ENCODE measurements at regions not wholly inside any gene's neighbourhood (a gene's known extent, or its start where the extent isn't known, plus 50 kb on each side); places are given as distances from the start of the nearest gene placed in this dataset.
A peak's percentile ranks its signal among the peaks of the same experiment; 100 is the strongest.

DNA sequence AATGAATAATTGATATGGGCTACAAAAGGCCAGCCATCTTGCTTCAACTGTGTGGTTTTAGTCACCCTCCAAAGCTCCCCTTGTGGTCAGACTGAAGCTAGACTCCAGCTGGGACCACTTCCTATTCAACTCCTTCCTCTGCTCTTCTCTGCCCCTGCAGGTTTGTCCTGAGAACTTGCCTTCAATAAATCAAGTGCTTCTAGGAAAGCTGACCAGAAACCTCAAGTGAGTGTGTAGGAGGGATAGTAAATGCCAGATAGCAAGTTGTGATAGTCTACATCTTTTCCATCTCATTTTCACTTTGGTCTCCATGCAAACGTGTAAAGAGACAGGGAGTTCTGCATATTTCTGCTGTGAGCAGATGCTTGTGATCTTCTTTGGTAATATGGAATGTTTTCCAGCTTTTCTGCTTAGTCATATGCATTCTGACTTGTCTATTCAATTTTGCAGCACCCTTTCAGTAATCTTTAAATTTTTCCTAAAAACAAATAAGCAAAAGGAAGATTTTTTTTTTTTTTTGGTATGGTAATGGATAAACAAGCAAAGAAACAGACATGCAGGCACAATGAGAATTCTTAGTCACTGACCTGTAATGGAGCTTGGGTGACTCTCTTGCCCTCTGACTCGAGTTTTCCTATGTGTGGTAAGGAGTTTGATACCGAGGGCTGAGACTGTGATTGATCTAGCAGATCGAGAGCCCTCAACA lies 201.3 kb upstream of the BTBD3 start:
- DNase-seq = no peak

DNA sequence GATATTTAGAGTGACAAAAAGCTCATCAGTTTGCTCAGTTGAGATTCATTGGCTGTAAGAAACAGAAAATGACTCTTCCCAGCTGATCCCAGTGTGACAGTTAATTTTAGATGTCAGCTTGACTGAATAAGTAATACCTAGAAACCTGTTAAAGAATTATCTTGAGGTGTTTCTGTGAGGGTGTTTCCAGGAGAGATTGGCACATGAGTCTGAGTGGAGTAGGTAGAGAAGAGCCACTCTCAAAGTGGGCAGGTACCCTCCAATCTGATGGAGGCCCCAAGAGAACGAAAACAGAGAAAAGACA lies 200.8 kb upstream of the BTBD3 start:
- DNase-seq = no peak

DNA sequence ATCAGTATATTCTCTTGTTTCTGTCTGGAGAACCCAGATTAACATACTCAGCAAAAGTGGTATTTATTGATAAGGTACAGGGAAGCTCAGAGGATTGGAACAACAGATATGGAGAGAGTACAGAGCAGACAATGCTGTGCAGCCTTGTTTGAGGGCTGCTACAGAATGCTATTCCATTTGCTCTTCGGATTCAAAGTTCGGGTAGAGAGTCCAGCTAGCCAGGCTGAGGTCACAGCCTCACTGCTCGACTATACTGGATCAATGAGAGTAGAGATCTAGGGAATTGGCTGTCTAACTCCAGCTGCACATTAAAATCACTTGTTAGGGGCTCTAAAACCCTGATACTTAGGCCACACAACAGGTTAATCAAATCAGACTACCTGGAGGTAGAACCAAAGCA lies 200.1 kb upstream of the BTBD3 start:
- no peak for DNase-seq

DNA sequence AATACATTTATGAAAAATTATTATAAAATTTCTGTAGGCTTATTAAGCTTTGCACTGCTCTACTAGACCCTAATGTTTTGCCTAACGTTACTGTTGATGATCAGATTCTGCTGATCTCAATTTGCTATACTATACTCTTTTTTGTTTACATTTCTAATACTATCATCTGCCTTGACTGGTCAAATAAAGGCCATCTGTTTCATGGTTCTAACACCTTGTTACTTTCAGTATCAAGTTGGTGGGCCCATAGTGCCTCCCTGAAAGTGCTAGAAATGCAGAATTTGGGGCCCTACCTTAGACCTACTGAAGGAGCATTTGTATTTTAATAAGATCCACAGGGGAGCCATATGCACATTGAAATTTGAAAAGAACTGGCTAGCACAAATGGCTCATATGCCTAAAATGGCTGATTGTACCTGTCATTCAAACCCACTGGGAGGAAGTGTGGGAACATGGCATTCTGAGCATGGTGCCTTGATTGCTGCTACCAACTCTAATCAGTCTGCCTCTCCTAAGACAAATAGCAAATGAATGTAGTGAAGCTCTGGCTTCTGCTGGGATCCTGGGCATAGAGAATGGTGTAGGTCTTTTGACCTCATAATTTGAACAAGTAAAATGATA lies 199.1 kb upstream of the BTBD3 start:
- DNase-seq = no peak

DNA sequence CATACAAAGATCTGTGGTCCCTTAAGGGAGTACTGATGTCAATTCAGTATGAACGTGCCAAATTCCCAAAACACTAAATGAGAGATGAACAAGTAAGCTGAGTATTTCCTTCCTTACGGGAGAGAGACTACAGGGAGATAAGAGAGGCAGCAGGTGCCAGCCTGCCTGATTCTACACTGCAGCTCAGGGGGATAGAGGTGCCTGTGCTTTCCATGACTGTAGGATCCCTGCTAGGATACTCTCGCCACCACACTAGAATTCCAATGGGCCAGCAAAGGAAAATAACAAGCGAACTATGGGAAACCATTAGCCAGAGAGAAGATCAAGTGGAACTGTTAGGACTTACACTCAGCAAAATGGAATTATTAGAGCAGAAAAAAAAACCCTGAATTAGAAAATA lies 198.5 kb upstream of the BTBD3 start:
- DNase-seq = no peak

DNA sequence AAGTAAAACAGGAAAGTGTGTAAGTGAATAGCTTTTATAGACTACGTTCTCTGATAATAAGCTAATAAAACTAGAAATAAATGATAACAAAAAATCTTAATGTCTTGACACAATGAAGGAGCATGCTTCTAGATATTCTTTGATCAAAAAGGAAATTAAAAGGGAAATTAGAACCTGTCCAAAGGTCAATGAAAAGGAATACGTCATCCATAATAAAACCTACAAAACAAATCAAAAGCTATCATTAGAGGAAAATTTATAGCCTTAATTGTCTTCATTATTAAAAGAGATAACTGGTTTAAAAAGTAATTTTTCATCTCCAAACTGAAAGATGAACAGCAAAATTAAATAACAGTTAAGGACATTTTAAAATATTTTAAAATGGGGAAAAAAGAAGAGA lies 196.3 kb upstream of the BTBD3 start:
- no peak for DNase-seq

DNA sequence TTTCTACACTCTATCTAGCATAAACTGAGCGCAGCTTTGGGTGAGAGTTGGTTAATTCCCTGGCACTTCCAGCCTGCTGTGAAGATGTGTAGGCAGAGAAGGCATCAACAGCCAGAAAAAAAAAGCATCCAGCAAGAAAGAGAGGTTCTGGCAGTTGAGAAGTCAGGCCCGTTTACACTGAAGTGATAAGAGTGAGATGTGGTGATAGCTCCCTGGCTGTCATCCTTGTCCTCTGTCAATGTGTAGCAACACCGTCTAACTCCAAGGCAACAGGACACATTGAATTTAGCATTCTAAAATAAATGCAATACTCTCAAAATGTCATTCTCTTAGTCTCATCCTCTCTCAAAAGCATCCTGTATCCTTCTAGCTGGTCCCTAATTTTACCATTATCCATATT lies 193.6 kb upstream of the BTBD3 start:
- no peak for DNase-seq

DNA sequence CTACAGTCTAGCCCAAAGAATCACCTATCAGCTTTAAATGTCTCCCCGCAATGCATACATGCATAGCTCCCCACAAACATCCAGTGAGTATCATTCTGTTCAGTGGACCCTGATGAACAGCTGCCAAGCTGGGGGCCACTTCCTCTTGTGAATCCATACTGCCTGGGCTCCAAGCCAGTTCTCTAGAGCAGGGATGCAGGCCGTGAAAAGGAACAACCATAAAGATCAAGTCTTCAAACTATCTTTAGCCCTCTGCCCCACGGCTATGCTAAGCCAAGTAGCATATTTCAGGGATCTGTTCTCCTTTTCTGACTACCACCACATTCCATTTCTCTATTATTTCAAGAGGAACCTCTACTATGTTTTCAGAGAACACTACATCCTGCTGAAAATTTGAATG lies 191.7 kb upstream of the BTBD3 start:
- no peak for DNase-seq

DNA sequence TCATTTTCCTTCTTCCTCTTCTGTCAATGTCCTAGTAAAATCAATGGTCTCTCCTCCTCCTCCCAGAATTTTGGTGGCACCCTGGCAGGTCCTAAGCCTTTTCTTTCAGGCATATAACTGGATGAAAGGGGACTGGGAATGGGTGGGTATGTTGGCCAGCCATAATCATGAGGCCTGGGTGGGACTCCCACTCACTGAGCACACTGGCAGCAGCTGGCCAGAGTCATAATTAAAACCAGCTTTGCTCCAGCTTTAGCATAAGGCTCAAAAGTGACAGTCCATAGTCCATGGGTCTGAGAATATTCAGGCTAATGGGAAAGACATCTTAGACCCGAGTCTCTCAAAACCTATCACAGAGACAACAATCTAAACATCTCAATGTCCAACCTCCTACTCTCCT lies 190.0 kb upstream of the BTBD3 start:
- DNase-seq = no peak

DNA sequence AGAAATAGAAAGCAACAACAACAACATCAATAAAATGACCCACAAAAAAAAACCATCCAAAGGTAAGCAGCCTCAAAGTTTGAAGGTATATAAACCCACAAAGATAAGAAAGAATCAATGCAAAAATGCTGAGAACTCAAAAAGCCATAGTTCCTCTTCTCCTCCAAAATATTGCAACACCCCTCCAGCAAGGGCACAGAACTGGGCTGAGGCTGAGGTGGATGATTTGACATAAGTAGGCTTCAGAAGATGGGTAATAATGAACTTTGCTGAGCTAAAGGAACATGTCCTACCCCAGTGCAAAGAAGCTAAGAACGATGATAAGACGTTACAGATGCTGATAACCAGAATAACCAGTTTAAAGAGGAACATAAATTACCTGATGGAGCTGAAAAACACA lies 188.8 kb upstream of the BTBD3 start:
- DNase-seq = no peak

DNA sequence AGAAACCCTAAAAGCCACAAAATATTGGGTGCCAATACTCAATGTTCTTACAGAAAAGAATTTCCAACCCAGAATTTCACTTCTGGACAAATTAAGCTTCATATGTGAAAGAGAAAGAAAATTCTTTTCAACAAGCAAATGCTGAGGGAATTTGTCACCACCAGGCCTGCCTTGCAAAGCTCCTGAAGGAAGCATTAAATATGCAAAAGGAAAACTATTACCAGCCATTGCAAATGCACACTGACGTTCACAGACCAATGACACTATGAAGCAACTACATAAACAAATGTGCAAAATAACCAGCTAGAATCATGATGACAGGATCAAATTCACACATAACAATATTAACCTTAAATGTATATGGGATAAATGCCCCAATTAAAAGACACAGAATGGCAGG lies 187.9 kb upstream of the BTBD3 start:
- no peak for DNase-seq

DNA sequence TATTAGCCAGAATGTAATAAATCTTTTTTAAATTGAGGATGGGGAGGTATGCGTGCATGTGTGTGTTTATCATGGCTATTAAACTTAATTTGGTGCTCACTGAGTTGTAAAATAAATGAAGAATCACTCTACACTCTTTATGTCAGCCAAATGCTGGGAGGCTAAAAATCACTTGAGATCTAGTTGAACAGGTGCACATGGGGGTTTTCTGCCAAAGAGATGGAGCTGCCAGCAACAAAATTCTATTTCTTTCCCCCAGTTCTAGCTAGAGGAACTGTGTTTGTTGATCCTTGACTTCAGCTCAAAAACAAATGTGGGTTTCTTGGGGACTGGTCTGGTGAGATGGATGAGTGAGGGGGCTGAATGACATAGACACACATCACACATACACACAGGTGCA lies 183.3 kb upstream of the BTBD3 start:
- peak; percentile 76 for DNase-seq

DNA sequence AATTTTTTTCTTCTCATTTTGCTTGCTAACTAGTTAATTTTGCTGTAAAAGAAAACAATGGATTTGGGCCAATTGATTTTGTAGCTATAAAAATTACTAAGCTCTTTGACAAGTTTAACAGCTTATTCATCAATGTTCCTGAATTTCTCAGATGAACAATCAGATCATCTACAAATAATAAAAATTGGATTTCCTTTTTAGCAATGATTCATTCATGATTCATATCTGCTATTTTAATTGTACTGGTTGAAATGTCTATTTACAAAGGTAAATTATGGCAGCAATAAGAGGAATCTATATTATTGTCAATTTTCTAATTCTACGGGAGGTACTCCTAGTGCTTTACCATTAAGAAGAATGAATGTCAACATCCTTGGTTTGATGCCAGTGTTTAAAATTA lies 178.8 kb upstream of the BTBD3 start:
- no peak for DNase-seq

DNA sequence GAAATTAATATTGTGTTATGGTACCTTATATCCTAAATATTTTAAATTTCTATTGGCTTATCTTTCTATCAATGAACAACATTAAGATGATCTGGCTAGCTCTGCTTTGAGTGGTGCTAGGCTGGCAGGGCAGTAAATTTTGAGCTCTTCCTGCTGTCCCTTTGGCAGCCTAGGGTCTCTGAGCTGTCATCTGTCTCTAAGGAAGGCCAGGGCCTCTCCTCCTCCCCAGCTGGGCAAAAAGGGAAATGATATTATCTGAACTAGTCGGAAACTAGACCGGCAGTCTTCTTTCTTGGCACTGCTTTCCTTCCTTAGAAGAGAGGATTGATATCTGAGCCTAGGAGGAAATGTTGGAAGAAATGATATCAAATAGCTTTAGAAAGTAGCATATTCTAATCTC lies 176.7 kb upstream of the BTBD3 start:
- no peak for DNase-seq

DNA sequence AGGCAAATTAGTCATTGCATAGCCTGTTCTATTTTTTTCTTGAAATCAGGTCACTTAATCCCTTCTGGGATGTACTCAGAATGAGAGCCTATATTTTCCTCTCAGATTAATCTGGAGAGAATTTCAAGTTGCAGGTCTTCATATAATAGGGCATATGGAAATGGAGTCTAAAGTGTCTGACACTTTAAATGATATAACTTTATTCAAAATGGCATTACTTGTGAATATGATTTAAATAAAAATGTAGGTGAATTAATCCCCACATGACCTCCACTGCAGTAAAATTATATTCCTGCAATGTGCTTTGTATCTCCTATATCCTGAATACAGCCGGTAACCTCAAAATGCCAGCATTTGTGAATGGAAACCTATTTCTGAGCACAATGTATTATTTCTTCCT lies 172.5 kb upstream of the BTBD3 start:
- no peak for DNase-seq

DNA sequence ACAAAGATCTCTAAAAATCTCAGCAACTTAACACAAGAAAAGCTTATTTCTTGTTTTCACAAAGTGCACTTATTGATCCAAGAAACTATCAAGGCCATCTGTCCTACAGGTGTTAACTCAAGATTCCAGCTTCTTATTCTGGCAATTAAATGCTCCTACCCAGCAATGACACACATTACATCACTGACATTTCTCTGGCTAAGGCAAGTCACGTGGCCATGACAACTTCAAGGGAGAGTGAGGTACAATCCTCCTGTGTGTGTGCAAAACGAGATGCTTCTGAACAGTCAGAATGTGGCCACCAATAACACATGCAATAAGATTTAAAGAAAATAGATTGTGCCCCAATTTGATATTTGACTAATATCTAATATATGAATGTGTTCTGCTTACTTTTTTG lies 169.3 kb upstream of the BTBD3 start:
- DNase-seq = no peak

DNA sequence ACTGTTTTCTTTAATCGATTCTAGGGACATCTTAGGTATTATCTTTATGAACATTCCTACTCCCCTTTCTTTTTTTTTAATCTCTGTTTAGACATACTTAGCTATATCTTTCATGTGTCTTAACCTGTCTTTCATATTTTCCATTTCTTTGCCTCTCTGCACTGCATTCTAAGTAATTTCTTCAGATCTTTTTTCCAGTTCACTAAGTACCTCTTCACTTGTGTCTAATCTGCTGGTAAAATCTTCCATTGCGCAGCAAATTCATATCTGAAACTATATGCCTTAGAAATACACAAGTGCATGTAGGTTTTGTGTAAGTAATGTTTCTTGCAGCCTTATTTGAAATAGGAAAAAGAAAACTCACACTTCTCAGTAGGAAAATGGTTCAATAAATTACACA lies 165.4 kb upstream of the BTBD3 start:
- DNase-seq = no peak

DNA sequence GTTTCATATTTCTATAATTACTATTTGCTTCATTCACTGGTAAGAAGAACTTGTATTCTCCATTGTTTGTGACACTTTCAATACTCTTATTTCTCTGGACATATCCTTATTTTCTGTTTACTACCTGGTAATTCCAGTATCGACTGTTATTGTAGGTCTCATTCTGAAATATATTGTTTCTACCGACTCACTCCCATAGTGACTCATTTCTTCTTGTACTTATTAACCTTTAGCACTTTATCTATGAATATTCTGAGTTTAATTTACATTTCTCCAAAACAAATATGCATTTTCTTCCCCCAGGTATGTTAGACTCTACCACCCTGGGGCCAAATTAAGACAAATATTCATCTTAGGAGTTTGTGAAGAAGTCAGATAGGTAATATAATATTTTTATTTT lies 164.5 kb upstream of the BTBD3 start:
- no peak for DNase-seq

DNA sequence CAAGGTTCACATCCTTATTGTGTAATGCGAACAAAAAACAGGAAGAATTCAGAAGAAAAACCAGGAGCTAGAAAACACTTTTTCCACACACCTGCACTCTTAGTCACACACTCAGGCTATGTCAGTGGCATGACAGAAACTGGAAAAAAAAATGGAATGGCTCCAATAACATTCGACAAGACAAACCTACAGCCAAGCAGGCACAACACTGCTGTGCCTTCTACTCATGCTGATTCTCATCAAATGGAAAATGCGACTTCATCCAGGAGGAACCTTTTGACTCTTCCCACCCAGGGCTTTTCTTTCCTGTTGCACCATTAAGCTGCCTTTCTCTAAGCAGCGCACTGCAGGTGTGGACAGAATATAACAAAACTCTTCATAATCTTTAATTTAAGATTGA lies 163.2 kb upstream of the BTBD3 start:
- no peak for DNase-seq

DNA sequence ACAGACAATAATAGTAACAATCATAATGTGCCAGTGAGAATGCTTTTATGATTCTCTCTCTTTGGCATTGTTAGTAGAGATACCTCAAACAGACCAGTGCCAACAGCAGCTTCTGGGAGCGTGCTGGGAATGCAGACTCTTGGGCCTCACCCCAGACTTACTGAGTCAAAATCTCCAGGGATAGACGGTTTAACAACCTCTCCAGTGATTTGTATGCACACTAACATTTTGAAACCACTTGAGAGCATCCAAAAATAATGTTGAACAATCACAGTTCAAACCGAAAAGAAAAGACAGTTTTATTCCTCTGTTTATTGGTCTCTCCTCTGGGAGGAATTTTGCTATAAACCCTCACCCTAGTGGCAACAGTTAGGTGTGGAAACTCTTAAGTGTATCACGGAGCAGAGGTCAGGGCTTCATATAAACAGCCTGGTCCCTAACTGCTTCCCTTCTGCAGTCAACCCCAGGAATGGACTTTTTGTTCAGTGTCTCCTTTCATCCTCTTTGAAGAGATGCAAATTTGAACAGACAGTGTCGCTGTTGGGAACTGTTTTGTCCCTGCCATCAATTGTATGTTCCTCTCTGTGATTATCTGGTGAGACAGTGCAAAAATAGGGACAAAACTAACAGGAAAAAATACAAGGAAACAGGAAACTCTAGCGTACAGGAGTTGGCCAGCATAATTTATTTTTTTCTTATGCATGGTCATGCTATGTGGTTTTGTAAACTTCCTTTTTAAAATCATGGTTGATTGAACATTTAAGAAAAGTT lies 162.4 kb upstream of the BTBD3 start:
- DNase-seq = no peak

DNA sequence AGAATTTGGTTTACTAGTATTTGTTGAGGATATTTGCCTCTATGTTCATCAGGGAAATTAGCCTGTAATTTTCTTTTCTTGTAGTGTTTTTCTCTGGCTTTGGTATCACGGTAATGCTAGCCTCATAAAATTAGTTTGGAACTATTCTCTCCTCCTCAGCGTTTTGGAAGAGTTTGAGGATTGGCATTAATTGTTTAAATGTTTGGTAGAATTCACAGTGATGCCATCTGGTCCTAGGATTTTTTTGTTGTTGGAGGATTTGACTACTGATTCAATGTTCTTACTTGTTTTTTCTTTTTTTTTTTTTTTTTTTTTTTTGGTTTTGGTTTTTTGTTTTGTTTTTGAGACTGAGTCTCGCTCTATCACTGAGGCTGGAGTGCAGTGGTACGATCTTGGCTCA lies 156.2 kb upstream of the BTBD3 start:
- no peak for DNase-seq

DNA sequence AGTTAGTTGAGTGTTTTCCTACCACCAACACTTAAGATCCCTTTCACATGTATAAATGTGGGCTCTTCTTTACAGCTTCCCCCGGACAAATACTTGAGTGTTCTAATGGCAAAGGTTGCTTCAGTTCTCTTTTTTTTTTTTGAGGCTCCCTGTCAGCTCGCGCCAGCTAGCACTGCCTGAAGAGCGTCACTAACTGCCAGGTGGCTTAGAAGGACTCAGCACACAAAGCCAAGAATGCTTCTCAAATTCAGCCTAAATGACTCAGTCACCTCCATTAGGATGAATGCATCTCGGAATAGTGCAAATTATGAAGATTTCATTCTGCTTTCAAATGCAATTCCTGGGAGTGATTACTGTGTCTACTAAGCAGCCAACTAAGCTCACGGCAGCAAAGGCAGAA lies 150.7 kb upstream of the BTBD3 start:
- peak; percentile 46 for DNase-seq

DNA sequence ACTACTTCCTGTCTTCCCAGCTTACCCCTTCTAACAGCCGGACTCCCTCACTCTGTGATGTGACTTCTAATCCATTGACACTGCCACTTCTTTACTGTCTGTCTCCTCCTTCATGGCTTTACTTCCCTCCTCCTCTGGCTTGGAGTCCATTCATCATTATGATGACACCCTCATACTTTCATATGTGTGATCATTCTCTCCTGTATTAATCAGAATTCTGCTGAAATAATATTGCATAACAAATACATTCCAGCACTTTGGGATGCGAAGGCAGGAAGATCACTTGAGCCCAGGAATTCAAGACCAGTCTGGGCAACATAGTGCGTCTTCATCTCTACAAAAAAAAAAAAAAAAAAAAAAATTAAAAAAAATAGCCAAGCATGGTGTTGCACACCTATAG lies 147.9 kb upstream of the BTBD3 start:
- no peak for DNase-seq

DNA sequence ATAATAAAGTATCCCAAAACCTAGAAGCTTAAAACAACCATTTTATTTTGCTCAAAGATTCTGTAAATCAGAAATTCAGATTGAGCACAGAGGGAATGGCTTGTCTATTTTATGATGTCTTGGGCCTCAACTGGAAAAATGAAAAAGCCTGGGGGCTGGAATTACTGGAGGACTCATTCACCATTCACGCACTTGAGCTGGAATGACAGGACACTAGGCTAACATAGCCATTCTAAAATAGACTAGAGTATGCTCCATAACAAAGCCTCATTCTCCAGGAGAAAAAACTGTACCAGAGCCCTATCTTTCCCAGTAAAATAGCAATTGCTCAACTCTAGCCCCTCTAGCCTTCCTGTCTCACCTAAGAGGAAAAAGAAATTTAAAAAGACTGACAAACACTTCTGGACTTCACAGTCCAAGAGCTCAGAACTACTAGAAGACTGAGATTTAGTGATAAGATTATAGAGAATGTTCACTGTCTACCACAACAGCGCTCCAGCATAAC lies 145.4 kb upstream of the BTBD3 start:
- no peak for DNase-seq

DNA sequence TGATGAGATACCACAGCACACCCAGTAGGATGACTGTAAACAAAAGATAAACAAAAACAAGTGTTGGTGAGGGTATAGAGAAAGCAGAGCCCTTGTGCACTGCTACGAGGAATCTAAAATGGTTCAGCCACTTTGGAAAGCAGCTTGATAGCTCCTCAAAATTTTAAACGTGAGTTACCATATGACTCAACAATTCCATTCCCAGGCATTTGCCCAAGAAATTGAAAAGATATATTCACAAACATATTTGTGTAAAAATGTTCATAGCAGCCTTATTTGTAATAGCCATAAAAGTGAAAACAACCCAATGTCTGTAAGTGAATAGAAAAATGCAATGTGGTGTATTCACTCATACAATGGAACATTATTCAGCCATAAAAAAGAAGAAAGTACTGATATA lies 141.0 kb upstream of the BTBD3 start:
- DNase-seq = no peak
